Mucosa of gallbladder (tissue), 1 donor: ENCODE measurements at regions not wholly inside any gene's neighbourhood (a gene's known extent, or its start where the extent isn't known, plus 50 kb on each side); places are given as distances from the start of the nearest gene placed in this dataset.
"Not testable (repeated sequence)": the region's sequence is repeated elsewhere in the genome, so short reads cannot be mapped to it uniquely, and the experiment has no call there.

ENCODE experiments used
- DNase-seq: peaks from one replicate; pipeline ENCODE4 v3.0.0-alpha.2; 2020; ENCODE audit warnings: low spot score
- donor health status: DM: no; HTN: no; CAD: no.

GRCh38 chr4:188737251-188738002, 598.2 kb downstream of the TRIML1 start:
- no peak for DNase-seq

- not testable (repeated sequence) for DNase-seq
These were observed 599.0 kb downstream of the TRIML1 start for GRCh38 chr4:188738290-188738689.

GRCh38 chr4:188740172-188740571, 600.9 kb downstream of the TRIML1 start:
- DNase-seq: not testable (repeated sequence)

- DNase-seq: not testable (repeated sequence)
These were observed 601.5 kb downstream of the TRIML1 start for GRCh38 chr4:188740791-188741190.

- no peak for DNase-seq
These were observed 615.2 kb downstream of the TRIML1 start for GRCh38 chr4:188754372-188755002.

GRCh38 chr4:188767496-188767895, 628.3 kb downstream of the TRIML1 start:
- no peak for DNase-seq

GRCh38 chr4:188778905-188779304, 639.7 kb downstream of the TRIML1 start:
- DNase-seq: no peak

- no peak for DNase-seq
These were observed 640.3 kb downstream of the TRIML1 start for GRCh38 chr4:188779581-188779980.

GRCh38 chr4:188780028-188780427, 640.8 kb downstream of the TRIML1 start:
- DNase-seq: no peak

GRCh38 chr4:188780686-188781085, 641.4 kb downstream of the TRIML1 start:
- no peak for DNase-seq

- DNase-seq: no peak
These were observed 642.4 kb downstream of the TRIML1 start for GRCh38 chr4:188781655-188782054.

GRCh38 chr4:188783175-188783574, 643.9 kb downstream of the TRIML1 start:
- no peak for DNase-seq

- no peak for DNase-seq
These were observed 644.4 kb downstream of the TRIML1 start for GRCh38 chr4:188783606-188784160.

- not testable (repeated sequence) for DNase-seq
These were observed 657.4 kb downstream of the TRIML1 start for GRCh38 chr4:188796600-188796999.

- not testable (repeated sequence) for DNase-seq
These were observed 657.8 kb downstream of the TRIML1 start for GRCh38 chr4:188797011-188797410.

GRCh38 chr4:188804861-188805260, 665.6 kb downstream of the TRIML1 start:
- no peak for DNase-seq

- no peak for DNase-seq
These were observed 671.9 kb downstream of the TRIML1 start for GRCh38 chr4:188811121-188811520.

GRCh38 chr4:188812644-188813043, 673.4 kb downstream of the TRIML1 start:
- DNase-seq: no peak

GRCh38 chr4:188818300-188818699, 679.1 kb downstream of the TRIML1 start:
- DNase-seq: no peak

GRCh38 chr4:188819233-188819632, 680.0 kb downstream of the TRIML1 start:
- no peak for DNase-seq

GRCh38 chr4:188821500-188821899, 682.3 kb downstream of the TRIML1 start:
- no peak for DNase-seq

- no peak for DNase-seq
These were observed 683.5 kb downstream of the TRIML1 start for GRCh38 chr4:188822698-188823097.

- DNase-seq: no peak
These were observed 685.3 kb downstream of the TRIML1 start for GRCh38 chr4:188824553-188824952.
